HG02885 (cell line): ENCODE measurements at regions not wholly inside any gene's neighbourhood (a gene's known extent, or its start where the extent isn't known, plus 50 kb on each side); places are given as distances from the start of the nearest gene placed in this dataset.
A peak's percentile ranks its signal among the peaks of the same experiment; 100 is the strongest.
"Not testable (repeated sequence)": the region's sequence is repeated elsewhere in the genome, so short reads cannot be mapped to it uniquely, and the experiment has no call there.

ENCODE experiments used
- ATAC-seq: cut with Tn5 transposase; IDR thresholded peaks from one replicate; pipeline ENCODE4 v1.9.1; 2021; ENCODE audit warnings: mild to moderate bottlenecking; ENCODE audit not compliant: unreplicated experiment, poor library complexity

- ATAC-seq, result no peak
Measured at GRCh38 chr12:124707316-124707715, 139.9 kb upstream of the NCOR2 start.

GRCh38 chr12:124706363-124706762 lies 139.0 kb upstream of the NCOR2 start:
- ATAC-seq, result no peak

- ATAC-seq, result no peak
Measured at GRCh38 chr12:124705545-124706138, 138.2 kb upstream of the NCOR2 start.

- ATAC-seq, result no peak
Measured at GRCh38 chr12:124704619-124705018, 137.2 kb upstream of the NCOR2 start.

- ATAC-seq, result no peak
Measured at GRCh38 chr12:124703856-124704255, 136.4 kb upstream of the NCOR2 start.

GRCh38 chr12:124702736-124703135 lies 135.3 kb upstream of the NCOR2 start:
- no peak for ATAC-seq

GRCh38 chr12:124700810-124701592 lies 133.6 kb upstream of the NCOR2 start:
- no peak for ATAC-seq

GRCh38 chr12:124699909-124700308 lies 132.5 kb upstream of the NCOR2 start:
- ATAC-seq, result no peak

- no peak for ATAC-seq
Measured at GRCh38 chr12:124698998-124699305, 131.5 kb upstream of the NCOR2 start.

- no peak for ATAC-seq
Measured at GRCh38 chr12:124698211-124698997, 131.0 kb upstream of the NCOR2 start.

GRCh38 chr12:124697722-124698121 lies 130.3 kb upstream of the NCOR2 start:
- ATAC-seq, result not testable (repeated sequence)

GRCh38 chr12:124696693-124697476 lies 129.5 kb upstream of the NCOR2 start:
- no peak for ATAC-seq

- ATAC-seq, result no peak
Measured at GRCh38 chr12:124695861-124696260, 128.4 kb upstream of the NCOR2 start.

- no peak for ATAC-seq
Measured at GRCh38 chr12:124694846-124695497, 127.6 kb upstream of the NCOR2 start.

GRCh38 chr12:124694250-124694649 lies 126.8 kb upstream of the NCOR2 start:
- peak; percentile 57 for ATAC-seq

- ATAC-seq, result no peak
Measured at GRCh38 chr12:124693111-124693723, 125.8 kb upstream of the NCOR2 start.

- no peak for ATAC-seq
Measured at GRCh38 chr12:124692443-124692842, 125.0 kb upstream of the NCOR2 start.

GRCh38 chr12:124691429-124691828 lies 124.0 kb upstream of the NCOR2 start:
- no peak for ATAC-seq

GRCh38 chr12:124689631-124690030 lies 122.2 kb upstream of the NCOR2 start:
- no peak for ATAC-seq
